ENCODE measurements at regions not wholly inside any gene's neighbourhood (a gene's known extent, or its start where the extent isn't known, plus 50 kb on each side); places are given as distances from the start of the nearest gene placed in this dataset.

DNA sequence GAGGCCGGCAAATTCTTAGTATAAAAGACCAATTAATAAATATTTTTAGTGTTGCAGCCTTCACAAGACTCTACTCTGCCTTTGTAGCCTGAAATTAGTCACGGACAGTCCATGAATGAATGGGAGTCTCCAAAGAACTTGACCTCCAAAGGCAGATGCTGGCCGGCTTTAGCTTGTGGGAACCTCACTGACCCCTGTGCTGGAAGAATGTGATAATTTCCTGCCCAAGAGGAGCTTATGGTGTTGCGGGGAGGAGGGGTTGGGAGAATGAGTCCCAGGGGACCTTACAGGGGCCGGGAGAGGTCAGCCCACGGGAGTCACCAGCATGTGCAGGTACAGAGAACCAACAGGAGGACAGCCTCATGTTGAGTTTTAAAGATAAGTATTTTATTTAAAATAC, 143.1 kb downstream of the IRX2 start:
- no peaks in the 10 kb centered on the region for H3K4me1 Mint-ChIP-seq (ENCODE audit: low read depth)
- H3K4me3 Mint-ChIP-seq = no peak overlapping the region
- H3K9me3 Mint-ChIP-seq = peaks cover 28% of the 10 kb centered on the region
- intact Hi-C loops (cut with micrococcal nuclease) = no loop called here
- H3K27me3 Mint-ChIP-seq = no peaks in the 10 kb centered on the region
- H3K27ac Mint-ChIP-seq = no peak overlapping the region
- no peaks in the 10 kb centered on the region for H3K36me3 Mint-ChIP-seq (ENCODE audit: low read depth)

- intact Hi-C loops (cut with micrococcal nuclease) = no loop called here
- H3K27ac Mint-ChIP-seq = no peak overlapping the region
- H3K4me1 Mint-ChIP-seq (ENCODE audit: low read depth) = no peaks in the 10 kb centered on the region
- no peaks in the 10 kb centered on the region for H3K36me3 Mint-ChIP-seq (ENCODE audit: low read depth)
- H3K9me3 Mint-ChIP-seq = peaks cover 20% of the 10 kb centered on the region
- H3K27me3 Mint-ChIP-seq = no peaks in the 10 kb centered on the region
- H3K4me3 Mint-ChIP-seq = no peak overlapping the region
Measured at GRCh38 chr5:2607598-2607997, 143.9 kb downstream of the IRX2 start.

DNA sequence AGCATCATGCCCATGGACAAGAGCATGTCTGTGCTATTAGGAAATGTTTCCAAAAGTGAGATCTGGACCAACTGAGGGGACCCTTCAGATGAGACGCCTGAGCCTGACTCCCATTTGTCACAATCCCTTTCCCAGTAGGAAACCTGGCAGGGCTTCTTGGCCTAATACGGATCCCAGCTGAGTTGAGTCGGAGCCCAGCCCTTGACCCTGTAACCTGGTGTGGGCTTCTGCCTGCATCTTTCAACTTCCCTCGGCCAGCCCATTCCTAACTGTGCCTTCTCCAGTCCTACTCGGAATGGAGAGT, 148.3 kb downstream of the IRX2 start:
- intact Hi-C loops (cut with micrococcal nuclease) = no loop called here

GRCh38 chr5:2602451-2603271, 148.8 kb downstream of the IRX2 start:
- Mint-ChIP-seq H3K9me3 (no peaks in the 10 kb centered on the region), H3K36me3 (ENCODE audit: low read depth) (no peaks in the 10 kb centered on the region), H3K4me3 (no peak overlapping the region), H3K4me1 (ENCODE audit: low read depth) (no peaks in the 10 kb centered on the region), H3K27ac (no peak overlapping the region), H3K27me3 (no peaks in the 10 kb centered on the region)
- intact Hi-C loops (cut with micrococcal nuclease) = no loop called here

More for the DNA sequence above, 148.3 kb downstream of the IRX2 start:
- H3K4me3 Mint-ChIP-seq = no peak overlapping the region
- peaks cover 2% of the 10 kb centered on the region for H3K9me3 Mint-ChIP-seq
- H3K36me3 Mint-ChIP-seq (ENCODE audit: low read depth) = no peaks in the 10 kb centered on the region
- H3K27ac Mint-ChIP-seq = no peak overlapping the region
- H3K4me1 Mint-ChIP-seq (ENCODE audit: low read depth) = no peaks in the 10 kb centered on the region
- no peaks in the 10 kb centered on the region for H3K27me3 Mint-ChIP-seq

DNA sequence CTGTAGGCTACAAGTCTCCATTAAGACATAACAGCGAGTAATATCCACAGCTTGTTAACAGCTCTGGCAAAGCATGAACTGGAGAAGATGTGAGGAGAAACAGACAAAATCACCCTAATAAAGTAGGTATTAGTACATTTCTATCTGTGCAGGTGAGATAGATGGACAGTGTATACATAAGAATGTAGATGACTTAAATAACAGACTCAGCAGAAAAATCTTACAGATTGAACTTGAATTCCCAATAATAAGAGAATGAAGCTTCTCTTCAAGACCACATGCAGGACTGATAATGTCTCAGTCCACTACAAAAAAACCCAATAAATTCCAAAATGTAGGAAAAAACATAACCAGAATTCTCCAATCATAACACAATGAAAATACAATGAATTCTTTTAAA, 153.0 kb downstream of the IRX2 start:
- H3K4me1 Mint-ChIP-seq (ENCODE audit: low read depth) = no peaks in the 10 kb centered on the region
- H3K27me3 Mint-ChIP-seq = no peaks in the 10 kb centered on the region
- intact Hi-C loops (cut with micrococcal nuclease) = no loop called here
- H3K27ac Mint-ChIP-seq = no peak overlapping the region
- no peaks in the 10 kb centered on the region for H3K9me3 Mint-ChIP-seq
- H3K4me3 Mint-ChIP-seq = no peak overlapping the region
- no peaks in the 10 kb centered on the region for H3K36me3 Mint-ChIP-seq (ENCODE audit: low read depth)

- intact Hi-C loops (cut with micrococcal nuclease) = no loop called here
- Mint-ChIP-seq H3K9me3 (no peaks in the 10 kb centered on the region), H3K27ac (no peak overlapping the region), H3K4me1 (ENCODE audit: low read depth) (no peaks in the 10 kb centered on the region), H3K4me3 (no peak overlapping the region), H3K36me3 (ENCODE audit: low read depth) (no peaks in the 10 kb centered on the region), H3K27me3 (no peaks in the 10 kb centered on the region)
Measured at GRCh38 chr5:2594701-2595100, 156.8 kb downstream of the IRX2 start.

- Mint-ChIP-seq H3K9me3 (peaks cover 5% of the 10 kb centered on the region), H3K36me3 (ENCODE audit: low read depth) (no peaks in the 10 kb centered on the region), H3K27ac (no peak overlapping the region), H3K27me3 (no peaks in the 10 kb centered on the region), H3K4me1 (ENCODE audit: low read depth) (no peaks in the 10 kb centered on the region), H3K4me3 (no peak overlapping the region)
- intact Hi-C loops (cut with micrococcal nuclease) = no loop called here
Measured at GRCh38 chr5:2592766-2593165, 158.7 kb downstream of the IRX2 start.

DNA sequence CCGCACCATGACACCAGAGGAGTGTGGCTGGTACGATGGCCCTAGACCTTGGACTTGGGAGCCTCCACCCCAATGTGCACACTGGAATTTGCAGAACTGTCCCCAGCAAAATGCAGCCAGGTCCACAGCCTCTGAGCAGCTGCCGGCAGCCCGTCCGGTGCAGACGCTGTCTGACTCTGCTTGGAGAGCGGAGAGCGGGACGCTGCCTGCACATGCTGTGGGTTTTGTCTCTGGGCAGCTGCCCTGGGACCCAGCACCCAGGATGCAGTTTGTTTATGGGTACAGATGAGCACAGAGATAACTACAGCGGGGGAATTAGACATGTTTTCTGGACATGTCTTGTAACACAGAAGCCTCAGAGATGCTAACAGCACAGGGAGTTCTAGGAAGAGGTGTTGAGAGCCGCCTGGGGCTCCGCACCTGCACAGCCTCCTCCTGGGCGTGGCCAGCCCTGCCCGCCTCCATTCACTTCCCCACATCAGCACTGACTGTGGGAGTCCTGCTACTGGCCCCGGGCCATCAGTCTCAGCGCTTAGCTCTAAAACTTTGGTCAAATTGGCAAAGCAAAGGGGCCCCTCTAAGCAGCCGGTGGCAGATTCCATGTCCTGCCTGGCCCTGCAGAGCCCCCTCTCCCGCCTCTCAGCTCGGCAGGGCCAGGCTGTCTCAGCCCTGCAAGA, 159.6 kb downstream of the IRX2 start:
- no peaks in the 10 kb centered on the region for H3K36me3 Mint-ChIP-seq (ENCODE audit: low read depth)
- peaks cover 5% of the 10 kb centered on the region for H3K9me3 Mint-ChIP-seq
- no peak overlapping the region for H3K4me3 Mint-ChIP-seq
- intact Hi-C loops (cut with micrococcal nuclease) = no loop called here
- H3K4me1 Mint-ChIP-seq (ENCODE audit: low read depth) = no peaks in the 10 kb centered on the region
- H3K27me3 Mint-ChIP-seq = no peaks in the 10 kb centered on the region
- H3K27ac Mint-ChIP-seq = no peak overlapping the region

- H3K4me1 Mint-ChIP-seq (ENCODE audit: low read depth) = no peaks in the 10 kb centered on the region
- H3K36me3 Mint-ChIP-seq (ENCODE audit: low read depth) = no peaks in the 10 kb centered on the region
- intact Hi-C loops (cut with micrococcal nuclease) = no loop called here
- no peak overlapping the region for H3K4me3 Mint-ChIP-seq
- peaks cover 5% of the 10 kb centered on the region for H3K9me3 Mint-ChIP-seq
- no peak overlapping the region for H3K27ac Mint-ChIP-seq
- no peaks in the 10 kb centered on the region for H3K27me3 Mint-ChIP-seq
Measured at GRCh38 chr5:2588850-2589501, 162.5 kb downstream of the IRX2 start.

GRCh38 chr5:2587189-2588031, 164.1 kb downstream of the IRX2 start:
- intact Hi-C loops (cut with micrococcal nuclease) = no loop called here

DNA sequence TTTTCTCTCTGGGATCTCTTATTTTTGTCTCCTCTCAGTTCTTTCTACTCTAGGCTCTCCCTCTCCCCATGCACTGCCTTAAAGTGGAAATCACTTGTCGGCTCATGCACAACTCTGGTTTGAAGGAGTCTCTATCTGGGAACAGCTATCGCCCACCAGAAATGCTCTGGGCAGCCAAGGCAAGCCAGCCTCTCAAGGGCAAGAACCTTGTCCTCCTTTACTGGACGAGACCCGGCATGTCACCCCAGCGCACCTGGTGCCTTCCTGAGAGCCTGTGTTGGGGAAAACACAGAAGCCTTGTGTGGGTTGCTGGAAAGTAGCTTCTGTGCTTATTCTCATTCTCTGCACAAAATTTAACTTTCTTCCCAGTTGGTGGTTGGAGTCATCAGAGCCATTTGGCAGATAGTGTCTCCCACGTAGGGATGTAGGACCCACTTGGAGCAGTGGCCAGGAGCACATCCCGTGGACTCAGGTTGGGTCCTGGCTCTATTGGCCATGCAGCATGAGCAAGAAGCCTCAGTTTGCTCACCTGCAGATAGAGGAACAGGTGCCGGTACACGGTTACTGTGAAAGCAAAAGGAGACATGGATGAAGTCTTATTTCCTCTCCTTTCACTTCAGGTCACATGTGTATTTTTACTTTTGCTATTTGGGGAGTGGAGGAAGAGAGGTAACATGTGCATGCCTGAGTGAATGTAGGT, 165.3 kb downstream of the IRX2 start:
- no peaks in the 10 kb centered on the region for H3K36me3 Mint-ChIP-seq (ENCODE audit: low read depth)
- H3K9me3 Mint-ChIP-seq = peaks cover 5% of the 10 kb centered on the region
- intact Hi-C loops (cut with micrococcal nuclease) = no loop called here
- no peak overlapping the region for H3K27ac Mint-ChIP-seq
- H3K4me1 Mint-ChIP-seq (ENCODE audit: low read depth) = no peaks in the 10 kb centered on the region
- no peak overlapping the region for H3K4me3 Mint-ChIP-seq
- no peaks in the 10 kb centered on the region for H3K27me3 Mint-ChIP-seq

More at GRCh38 chr5:2587189-2588031, 164.1 kb downstream of the IRX2 start:
- no peak overlapping the region for H3K27ac Mint-ChIP-seq
- H3K36me3 Mint-ChIP-seq (ENCODE audit: low read depth) = no peaks in the 10 kb centered on the region
- no peak overlapping the region for H3K4me3 Mint-ChIP-seq
- H3K27me3 Mint-ChIP-seq = no peaks in the 10 kb centered on the region
- no peaks in the 10 kb centered on the region for H3K4me1 Mint-ChIP-seq (ENCODE audit: low read depth)
- H3K9me3 Mint-ChIP-seq = peaks cover 5% of the 10 kb centered on the region

DNA sequence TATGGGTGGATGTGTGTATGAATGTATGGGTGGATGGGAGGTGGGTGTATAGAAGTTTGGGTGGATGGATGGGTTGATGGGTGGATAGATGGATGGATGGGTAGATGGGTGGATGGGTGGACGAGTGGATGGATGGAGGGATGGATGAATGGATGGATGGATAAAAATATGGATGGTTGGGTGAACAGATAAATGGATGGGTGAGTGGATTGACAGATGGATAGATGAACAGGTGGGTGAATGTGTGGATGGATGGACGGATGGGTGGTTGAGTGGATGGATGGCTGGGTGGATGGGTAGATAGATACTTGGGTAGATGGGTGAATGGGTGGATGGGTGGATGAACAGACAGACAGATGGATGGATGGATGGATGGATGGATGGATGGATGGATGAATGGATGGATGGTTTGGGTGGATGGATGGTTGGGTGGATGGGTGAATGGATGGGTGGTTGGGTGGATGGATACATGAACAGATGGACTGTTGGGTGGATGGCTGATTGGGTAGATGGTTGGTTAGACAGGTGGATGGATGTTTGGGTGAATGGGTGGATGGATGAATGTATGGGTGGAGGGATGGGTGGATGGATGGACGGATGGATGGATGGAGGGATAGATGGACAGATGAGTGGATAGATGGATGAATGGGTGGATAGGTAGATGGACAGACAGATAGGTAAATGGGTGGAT, 166.8 kb downstream of the IRX2 start:
- Mint-ChIP-seq H3K9me3 (peaks cover 5% of the 10 kb centered on the region), H3K36me3 (ENCODE audit: low read depth) (no peaks in the 10 kb centered on the region), H3K27ac (no peak overlapping the region), H3K4me1 (ENCODE audit: low read depth) (no peaks in the 10 kb centered on the region), H3K4me3 (no peak overlapping the region), H3K27me3 (no peaks in the 10 kb centered on the region)
- intact Hi-C loops (cut with micrococcal nuclease) = no loop called here

DNA sequence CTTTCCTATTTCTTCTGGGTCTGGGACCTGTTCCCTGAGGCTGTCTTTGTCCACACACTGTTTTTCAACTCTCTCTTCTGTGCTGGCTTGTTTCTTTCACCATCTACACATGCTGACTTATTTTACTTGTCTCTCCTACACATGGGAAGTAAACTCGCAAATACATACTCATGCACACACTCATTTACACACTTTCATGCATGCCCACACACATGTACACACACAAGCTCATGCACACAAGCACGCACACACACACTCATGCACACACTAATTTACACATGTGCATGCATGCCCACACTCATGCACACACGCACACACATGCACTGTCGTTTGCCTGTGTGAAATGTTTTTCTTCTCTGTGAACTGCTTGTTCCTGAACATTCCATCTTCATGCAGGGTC, 169.0 kb downstream of the IRX2 start:
- no peak overlapping the region for H3K4me3 Mint-ChIP-seq
- H3K27ac Mint-ChIP-seq = no peak overlapping the region
- no peaks in the 10 kb centered on the region for H3K27me3 Mint-ChIP-seq
- no peaks in the 10 kb centered on the region for H3K36me3 Mint-ChIP-seq (ENCODE audit: low read depth)
- intact Hi-C loops (cut with micrococcal nuclease) = no loop called here
- H3K4me1 Mint-ChIP-seq (ENCODE audit: low read depth) = no peaks in the 10 kb centered on the region
- H3K9me3 Mint-ChIP-seq = no peaks in the 10 kb centered on the region
